ENCODE measurements at regions not wholly inside any gene's neighbourhood (a gene's known extent, or its start where the extent isn't known, plus 50 kb on each side); places are given as distances from the start of the nearest gene placed in this dataset.

DNA sequence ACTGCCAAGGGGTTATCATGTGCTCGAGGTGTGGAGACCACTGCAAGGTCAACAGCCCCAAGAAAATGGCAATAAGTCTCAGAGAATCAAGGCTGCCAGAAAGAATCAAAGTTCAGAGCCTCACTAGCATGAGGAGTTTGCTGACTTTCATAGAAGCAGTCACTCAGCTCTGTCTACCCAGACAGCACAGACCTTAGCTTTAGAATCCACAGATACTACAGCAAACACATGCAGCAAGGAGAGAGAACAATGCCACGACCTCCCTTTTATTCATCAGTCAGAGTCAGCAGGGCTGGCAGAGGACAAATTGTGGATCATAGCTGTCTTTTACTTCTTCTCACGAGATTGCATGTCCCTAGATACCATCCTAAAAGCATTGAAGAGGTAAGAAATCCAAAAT lies 121.3 kb downstream of the MBL2 start:
- Histone ChIP-seq H3K4me3 (ENCODE audit: low read depth in 1 of 3, low read length in 3 of 3) (no peak overlapping the region), H3K4me1 (ENCODE audit: control insufficient read depth in 4 of 4, insufficient read depth in 4 of 4, low read length in 3 of 4) (no peaks in the 10 kb centered on the region), H3K9me3 (ENCODE audit: control insufficient read depth in 4 of 4, low read length in 3 of 4) (no peaks in the 10 kb centered on the region), H3K9ac (ENCODE audit: low read depth in 1 of 2, low read length in 2 of 2) (no peak overlapping the region), H3K36me3 (ENCODE audit: control insufficient read depth in 4 of 4, insufficient read depth in 3 of 4, low read depth in 1 of 4, low read length in 3 of 4) (no peaks in the 10 kb centered on the region), H3K27ac (ENCODE audit: low read depth in 1 of 2, low read length in 2 of 2) (no peak overlapping the region), H3K27me3 (ENCODE audit: control insufficient read depth in 4 of 4, insufficient read depth in 4 of 4, low read length in 3 of 4) (no peaks in the 10 kb centered on the region)
- no peak for DNase-seq (ENCODE audit: low spot score)
- WGBS: 56% methylated on average over 3 of the region's 3 CpGs
- TF ChIP-seq RXRA (IDR thresholded peaks at IDR 0.05): no peak
- no peak for TF ChIP-seq RAD21 (IDR thresholded peaks at IDR 0.05)
- TF ChIP-seq HNF4G (IDR thresholded peaks at IDR 0.05): no peak
- TF ChIP-seq FOXA2 (IDR thresholded peaks at IDR 0.05): no peak
- no peak for TF ChIP-seq JUND (IDR thresholded peaks at IDR 0.05)
- TF ChIP-seq HNF4A (conservative IDR thresholded peaks at IDR 0.05): no peak
- no peak for TF ChIP-seq EGR1 (IDR thresholded peaks at IDR 0.05; ENCODE audit: low read depth in 2 of 2)
- TF ChIP-seq SP1 (IDR thresholded peaks at IDR 0.05): no peak
- TF ChIP-seq, protein P1, sequence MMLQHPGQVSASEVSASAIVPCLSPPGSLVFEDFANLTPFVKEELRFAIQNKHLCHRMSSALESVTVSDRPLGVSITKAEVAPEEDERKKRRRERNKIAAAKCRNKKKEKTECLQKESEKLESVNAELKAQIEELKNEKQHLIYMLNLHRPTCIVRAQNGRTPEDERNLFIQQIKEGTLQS (IDR thresholded peaks at IDR 0.05): no peak
- TF ChIP-seq, protein P2, sequence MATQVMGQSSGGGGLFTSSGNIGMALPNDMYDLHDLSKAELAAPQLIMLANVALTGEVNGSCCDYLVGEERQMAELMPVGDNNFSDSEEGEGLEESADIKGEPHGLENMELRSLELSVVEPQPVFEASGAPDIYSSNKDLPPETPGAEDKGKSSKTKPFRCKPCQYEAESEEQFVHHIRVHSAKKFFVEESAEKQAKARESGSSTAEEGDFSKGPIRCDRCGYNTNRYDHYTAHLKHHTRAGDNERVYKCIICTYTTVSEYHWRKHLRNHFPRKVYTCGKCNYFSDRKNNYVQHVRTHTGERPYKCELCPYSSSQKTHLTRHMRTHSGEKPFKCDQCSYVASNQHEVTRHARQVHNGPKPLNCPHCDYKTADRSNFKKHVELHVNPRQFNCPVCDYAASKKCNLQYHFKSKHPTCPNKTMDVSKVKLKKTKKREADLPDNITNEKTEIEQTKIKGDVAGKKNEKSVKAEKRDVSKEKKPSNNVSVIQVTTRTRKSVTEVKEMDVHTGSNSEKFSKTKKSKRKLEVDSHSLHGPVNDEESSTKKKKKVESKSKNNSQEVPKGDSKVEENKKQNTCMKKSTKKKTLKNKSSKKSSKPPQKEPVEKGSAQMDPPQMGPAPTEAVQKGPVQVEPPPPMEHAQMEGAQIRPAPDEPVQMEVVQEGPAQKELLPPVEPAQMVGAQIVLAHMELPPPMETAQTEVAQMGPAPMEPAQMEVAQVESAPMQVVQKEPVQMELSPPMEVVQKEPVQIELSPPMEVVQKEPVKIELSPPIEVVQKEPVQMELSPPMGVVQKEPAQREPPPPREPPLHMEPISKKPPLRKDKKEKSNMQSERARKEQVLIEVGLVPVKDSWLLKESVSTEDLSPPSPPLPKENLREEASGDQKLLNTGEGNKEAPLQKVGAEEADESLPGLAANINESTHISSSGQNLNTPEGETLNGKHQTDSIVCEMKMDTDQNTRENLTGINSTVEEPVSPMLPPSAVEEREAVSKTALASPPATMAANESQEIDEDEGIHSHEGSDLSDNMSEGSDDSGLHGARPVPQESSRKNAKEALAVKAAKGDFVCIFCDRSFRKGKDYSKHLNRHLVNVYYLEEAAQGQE (IDR thresholded peaks at IDR 0.05): no peak
- no peak for TF ChIP-seq FOXA1 (IDR thresholded peaks at IDR 0.05)
- TF ChIP-seq YY1 (IDR thresholded peaks at IDR 0.05): no peak
- TF ChIP-seq, protein P3, sequence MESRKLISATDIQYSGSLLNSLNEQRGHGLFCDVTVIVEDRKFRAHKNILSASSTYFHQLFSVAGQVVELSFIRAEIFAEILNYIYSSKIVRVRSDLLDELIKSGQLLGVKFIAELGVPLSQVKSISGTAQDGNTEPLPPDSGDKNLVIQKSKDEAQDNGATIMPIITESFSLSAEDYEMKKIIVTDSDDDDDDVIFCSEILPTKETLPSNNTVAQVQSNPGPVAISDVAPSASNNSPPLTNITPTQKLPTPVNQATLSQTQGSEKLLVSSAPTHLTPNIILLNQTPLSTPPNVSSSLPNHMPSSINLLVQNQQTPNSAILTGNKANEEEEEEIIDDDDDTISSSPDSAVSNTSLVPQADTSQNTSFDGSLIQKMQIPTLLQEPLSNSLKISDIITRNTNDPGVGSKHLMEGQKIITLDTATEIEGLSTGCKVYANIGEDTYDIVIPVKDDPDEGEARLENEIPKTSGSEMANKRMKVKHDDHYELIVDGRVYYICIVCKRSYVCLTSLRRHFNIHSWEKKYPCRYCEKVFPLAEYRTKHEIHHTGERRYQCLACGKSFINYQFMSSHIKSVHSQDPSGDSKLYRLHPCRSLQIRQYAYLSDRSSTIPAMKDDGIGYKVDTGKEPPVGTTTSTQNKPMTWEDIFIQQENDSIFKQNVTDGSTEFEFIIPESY (IDR thresholded peaks at IDR 0.05): no peak
- no peak for TF ChIP-seq NR2F2 (IDR thresholded peaks at IDR 0.05)
- TF ChIP-seq GABPA (IDR thresholded peaks at IDR 0.05 in 1 of 2, conservative IDR thresholded peaks at IDR 0.05 in 1 of 2): no peak
- TF ChIP-seq, protein P4, sequence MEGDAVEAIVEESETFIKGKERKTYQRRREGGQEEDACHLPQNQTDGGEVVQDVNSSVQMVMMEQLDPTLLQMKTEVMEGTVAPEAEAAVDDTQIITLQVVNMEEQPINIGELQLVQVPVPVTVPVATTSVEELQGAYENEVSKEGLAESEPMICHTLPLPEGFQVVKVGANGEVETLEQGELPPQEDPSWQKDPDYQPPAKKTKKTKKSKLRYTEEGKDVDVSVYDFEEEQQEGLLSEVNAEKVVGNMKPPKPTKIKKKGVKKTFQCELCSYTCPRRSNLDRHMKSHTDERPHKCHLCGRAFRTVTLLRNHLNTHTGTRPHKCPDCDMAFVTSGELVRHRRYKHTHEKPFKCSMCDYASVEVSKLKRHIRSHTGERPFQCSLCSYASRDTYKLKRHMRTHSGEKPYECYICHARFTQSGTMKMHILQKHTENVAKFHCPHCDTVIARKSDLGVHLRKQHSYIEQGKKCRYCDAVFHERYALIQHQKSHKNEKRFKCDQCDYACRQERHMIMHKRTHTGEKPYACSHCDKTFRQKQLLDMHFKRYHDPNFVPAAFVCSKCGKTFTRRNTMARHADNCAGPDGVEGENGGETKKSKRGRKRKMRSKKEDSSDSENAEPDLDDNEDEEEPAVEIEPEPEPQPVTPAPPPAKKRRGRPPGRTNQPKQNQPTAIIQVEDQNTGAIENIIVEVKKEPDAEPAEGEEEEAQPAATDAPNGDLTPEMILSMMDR (IDR thresholded peaks at IDR 0.05; ENCODE audit: low read depth, low read length, missing input control): no peak
- TF ChIP-seq, protein P5, sequence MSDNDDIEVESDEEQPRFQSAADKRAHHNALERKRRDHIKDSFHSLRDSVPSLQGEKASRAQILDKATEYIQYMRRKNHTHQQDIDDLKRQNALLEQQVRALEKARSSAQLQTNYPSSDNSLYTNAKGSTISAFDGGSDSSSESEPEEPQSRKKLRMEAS (IDR thresholded peaks at IDR 0.05): no peak
- TF ChIP-seq TAF1 (conservative IDR thresholded peaks at IDR 0.05): no peak
